Lung (tissue), 11 donors: ENCODE measurements at regions not wholly inside any gene's neighbourhood (a gene's known extent, or its start where the extent isn't known, plus 50 kb on each side); places are given as distances from the start of the nearest gene placed in this dataset.

ENCODE experiments used
- ATAC-seq: fragments of 200-7000 bp; cut with Tn5 transposase; one replicate; pipeline ENCODE4 v1.9.1; 2020; ENCODE audit warnings: moderate number of reproducible peaks; ENCODE audit not compliant: insufficient read depth, low FRiP score
- DNase-seq, 3 donors: peaks; one replicate each; pipeline ENCODE4 v3.0.0-alpha.2; 2013 to 2017
- H3K27ac ChIP-seq, 2 donors: one replicate each; pipeline ENCODE4 v1.5.1; 2013; ENCODE audit warnings: mild to moderate bottlenecking in 2 of 2, moderate library complexity in 2 of 2, control low read depth in 1 of 2, inconsistent platforms in 1 of 2, low read depth in 1 of 2, low read length in 1 of 2
- H3K27me3 ChIP-seq, 3 donors: one replicate each; pipeline ENCODE4 v1.5.1; 2013; ENCODE audit warnings: low read length in 2 of 3; ENCODE audit not compliant: control insufficient read depth in 3 of 3, insufficient read depth in 3 of 3
- H3K36me3 ChIP-seq, 4 donors: one replicate each; pipeline ENCODE4 v1.5.1; 2013; ENCODE audit warnings: low read length in 4 of 4, mild to moderate bottlenecking in 1 of 4, moderate library complexity in 1 of 4; ENCODE audit not compliant: control insufficient read depth in 4 of 4, insufficient read depth in 4 of 4
- H3K4me1 ChIP-seq, 5 donors: one replicate each; pipeline ENCODE4 v1.5.1; 2013; ENCODE audit warnings: low read length in 5 of 5, mild to moderate bottlenecking in 2 of 5, moderate library complexity in 1 of 5; ENCODE audit not compliant: control insufficient read depth in 5 of 5, insufficient read depth in 5 of 5
- H3K4me3 ChIP-seq: one replicate; pipeline ENCODE4 v1.5.1; 2013; ENCODE audit warnings: mild to moderate bottlenecking, control low read depth, moderate library complexity
- H3K9ac ChIP-seq, 2 donors: one replicate each; pipeline ENCODE4 v1.5.1; 2013; ENCODE audit warnings: low read length in 2 of 2, control low read depth in 1 of 2; ENCODE audit not compliant: insufficient read depth in 1 of 2
- H3K9me3 ChIP-seq, 4 donors: one replicate each; pipeline ENCODE4 v1.5.1; 2013; ENCODE audit warnings: low read length in 3 of 4, mild to moderate bottlenecking in 1 of 4, moderate library complexity in 1 of 4; ENCODE audit not compliant: control insufficient read depth in 4 of 4, insufficient read depth in 3 of 4
- WGBS, 2 donors: extraction: QIAGEN DNeasy Blood & Tissue Kit; methylation state at CpG; one replicate each; pipeline ENCODE4 v1.1.7; 2013; 5-methylcytosine and 5-hydroxymethylcytosine counted together
- TF ChIP-seq, protein P1 (sequence below): IDR thresholded peaks from 2 replicates; pipeline ENCODE4 v1.5.1; 2012; ENCODE audit warnings: mild to moderate bottlenecking; ENCODE audit errors: control extremely low read depth, extremely low read depth
- donor health status: control.
- donor health status: control.
- donor health status: Bipolar disorder and iron deficiency.
- donor health status: healthy.
- donor health status: DM: yes; HTN: yes; CAD: no.

DNA sequence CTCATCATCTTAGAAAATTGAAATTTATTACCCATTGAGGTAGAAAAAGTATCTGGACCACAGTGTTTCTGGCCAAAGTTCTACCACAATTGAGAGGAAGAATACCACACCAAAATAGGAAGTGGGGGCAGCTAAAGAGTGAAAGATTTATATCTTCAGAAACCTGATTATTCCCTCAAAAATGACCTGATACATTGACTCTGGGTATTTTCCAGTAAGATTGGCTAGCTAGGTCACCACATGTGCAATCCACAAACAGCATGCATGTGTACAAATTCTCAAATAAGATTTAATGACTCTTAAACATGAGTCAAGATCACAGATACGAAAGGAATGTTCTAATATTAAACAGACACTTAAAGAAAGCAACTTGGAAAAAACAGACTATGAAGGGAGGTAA is 1516.2 kb upstream of the PCDH20 start:
- Histone ChIP-seq H3K27ac (no peak overlapping the region), H3K9me3 (peaks cover 0 to 6% (median 0%) of the 10 kb centered on the region in 4 donors), H3K4me3 (no peak overlapping the region), H3K4me1 (peaks cover 0 to 3% (median 0%) of the 10 kb centered on the region in 5 donors), H3K27me3 (no peaks in the 10 kb centered on the region), H3K9ac (no peak overlapping the region), H3K36me3 (no peaks in the 10 kb centered on the region)
- WGBS, 2 donors: 17 to 49% methylated on average over 1 of the region's 1 CpG
- no peak for ATAC-seq
- no peak for DNase-seq
- TF ChIP-seq, protein P1, sequence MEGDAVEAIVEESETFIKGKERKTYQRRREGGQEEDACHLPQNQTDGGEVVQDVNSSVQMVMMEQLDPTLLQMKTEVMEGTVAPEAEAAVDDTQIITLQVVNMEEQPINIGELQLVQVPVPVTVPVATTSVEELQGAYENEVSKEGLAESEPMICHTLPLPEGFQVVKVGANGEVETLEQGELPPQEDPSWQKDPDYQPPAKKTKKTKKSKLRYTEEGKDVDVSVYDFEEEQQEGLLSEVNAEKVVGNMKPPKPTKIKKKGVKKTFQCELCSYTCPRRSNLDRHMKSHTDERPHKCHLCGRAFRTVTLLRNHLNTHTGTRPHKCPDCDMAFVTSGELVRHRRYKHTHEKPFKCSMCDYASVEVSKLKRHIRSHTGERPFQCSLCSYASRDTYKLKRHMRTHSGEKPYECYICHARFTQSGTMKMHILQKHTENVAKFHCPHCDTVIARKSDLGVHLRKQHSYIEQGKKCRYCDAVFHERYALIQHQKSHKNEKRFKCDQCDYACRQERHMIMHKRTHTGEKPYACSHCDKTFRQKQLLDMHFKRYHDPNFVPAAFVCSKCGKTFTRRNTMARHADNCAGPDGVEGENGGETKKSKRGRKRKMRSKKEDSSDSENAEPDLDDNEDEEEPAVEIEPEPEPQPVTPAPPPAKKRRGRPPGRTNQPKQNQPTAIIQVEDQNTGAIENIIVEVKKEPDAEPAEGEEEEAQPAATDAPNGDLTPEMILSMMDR: no peak

DNA sequence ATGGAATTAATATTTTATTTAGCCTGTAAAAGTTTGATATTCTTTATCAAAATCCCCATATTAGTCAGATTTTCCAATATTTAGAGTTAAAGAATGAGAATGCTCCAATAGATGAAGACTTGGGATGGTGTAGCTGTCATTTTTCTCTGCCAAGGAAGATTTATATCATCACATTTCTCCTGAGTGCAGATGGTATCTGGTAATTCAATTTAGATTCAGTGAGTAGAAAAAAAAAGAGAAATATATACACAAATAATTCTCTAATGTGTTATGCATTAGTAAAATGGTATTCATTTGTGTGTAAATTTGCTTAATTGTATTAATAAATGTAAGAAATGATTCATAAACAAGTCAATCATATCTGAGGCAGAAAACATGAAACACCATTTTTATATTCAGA is 1508.7 kb upstream of the PCDH20 start:
- DNase-seq (no peak), ATAC-seq (no peak)
- Histone ChIP-seq H3K27ac (no peak overlapping the region), H3K27me3 (no peaks in the 10 kb centered on the region), H3K4me1 (no peaks in the 10 kb centered on the region), H3K36me3 (no peaks in the 10 kb centered on the region), H3K9me3 (peaks cover 0 to 6% (median 0%) of the 10 kb centered on the region in 4 donors), H3K9ac (no peak overlapping the region), H3K4me3 (no peak overlapping the region)
- TF ChIP-seq, protein P1: no peak

DNA sequence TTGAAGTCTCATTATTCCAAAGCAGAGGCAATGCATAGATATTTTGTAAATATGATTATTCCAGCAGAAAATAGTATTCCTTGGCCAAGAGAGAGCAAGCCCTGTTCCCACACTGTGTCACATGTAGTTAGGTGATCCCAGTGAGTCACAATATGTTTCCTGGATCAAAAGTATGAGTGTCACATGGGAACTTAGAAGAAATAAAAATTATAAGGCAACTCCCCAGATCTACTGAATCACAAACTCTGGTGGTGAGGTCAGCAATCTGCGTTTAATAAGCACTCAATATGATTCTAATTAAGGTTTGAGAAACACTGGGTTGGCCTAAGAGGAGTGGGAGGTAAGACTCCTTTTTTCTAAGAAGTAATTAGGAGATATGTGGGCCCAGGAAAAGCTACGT is 1504.5 kb upstream of the PCDH20 start:
- TF ChIP-seq, protein P1: no peak
- no peak overlapping the region for H3K27ac ChIP-seq
- H3K36me3 ChIP-seq: no peaks in the 10 kb centered on the region
- H3K9ac ChIP-seq: no peak overlapping the region
- DNase-seq: no peak
- H3K27me3 ChIP-seq: no peaks in the 10 kb centered on the region
- no peak overlapping the region for H3K4me3 ChIP-seq
- no peaks in the 10 kb centered on the region for H3K9me3 ChIP-seq
- WGBS, 2 donors: 75 to 79% methylated on average over 2 of the region's 2 CpGs
- no peaks in the 10 kb centered on the region for H3K4me1 ChIP-seq
- ATAC-seq: no peak

DNA sequence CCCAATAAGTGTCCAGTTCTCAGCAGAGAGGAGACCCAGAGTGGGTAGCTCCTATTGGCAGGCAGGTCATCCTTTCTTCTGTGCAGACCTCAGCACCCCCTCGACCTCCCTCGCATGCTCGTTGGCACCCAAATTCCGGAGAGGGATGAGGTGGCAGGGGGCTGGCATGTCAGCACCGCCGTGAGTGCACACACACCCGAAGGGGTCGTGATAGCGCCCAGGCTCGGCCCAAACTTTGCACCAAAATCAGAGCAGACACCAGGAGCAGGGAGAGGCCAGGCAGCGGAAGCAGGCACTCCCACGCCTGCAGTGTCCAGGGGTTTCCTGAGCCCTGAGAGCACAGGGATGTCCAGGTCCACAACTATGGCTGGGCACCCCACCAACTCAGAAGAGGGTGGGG is 1503.8 kb upstream of the PCDH20 start:
- Histone ChIP-seq H3K9ac (no peak overlapping the region), H3K4me1 (no peaks in the 10 kb centered on the region), H3K4me3 (no peak overlapping the region), H3K9me3 (no peaks in the 10 kb centered on the region), H3K27ac (no peak overlapping the region), H3K36me3 (no peaks in the 10 kb centered on the region), H3K27me3 (no peaks in the 10 kb centered on the region)
- TF ChIP-seq, protein P1: no peak
- WGBS, 2 donors: 92 to 95% methylated on average over 12 of the region's 12 CpGs
- no peak for DNase-seq
- ATAC-seq: no peak
